Upper lobe of left lung (tissue), 6 donors: ENCODE measurements at regions not wholly inside any gene's neighbourhood (a gene's known extent, or its start where the extent isn't known, plus 50 kb on each side); places are given as distances from the start of the nearest gene placed in this dataset.

ENCODE experiments used
- ATAC-seq, 2 donors: fragments of 200-7000 bp; cut with Tn5 transposase; one replicate each; pipeline ENCODE4 v1.9.1; 2022; ENCODE audit warnings: mild to moderate bottlenecking in 2 of 2, moderate library complexity in 2 of 2; ENCODE audit not compliant: low FRiP score in 2 of 2
- DNase-seq, 2 donors: peaks; one replicate each; pipeline ENCODE4 v3.0.0-alpha.2; 2019 to 2020
- H3K27ac ChIP-seq, 4 donors: fragments of 200-600 bp; sonication (generic); one replicate each; pipeline ENCODE4 v1.5.1; 2016 to 2019
- H3K27me3 ChIP-seq, 4 donors: fragments of 200-600 bp; sonication (generic); one replicate each; pipeline ENCODE4 v1.5.1; 2017 to 2019
- H3K36me3 ChIP-seq, 4 donors: fragments of 200-600 bp; sonication (generic); one replicate each; pipeline ENCODE4 v1.5.1; 2016 to 2019
- H3K4me1 ChIP-seq, 4 donors: fragments of 200-600 bp; sonication (generic); one replicate each; pipeline ENCODE4 v1.5.1; 2018 to 2019
- H3K4me3 ChIP-seq, 4 donors: fragments of 200-600 bp; sonication (generic); one replicate each; pipeline ENCODE4 v1.5.1; 2017 to 2019; ENCODE audit warnings: mild to moderate bottlenecking in 2 of 4, moderate library complexity in 1 of 4
- H3K9me3 ChIP-seq, 4 donors: fragments of 200-600 bp; sonication (generic); one replicate each; pipeline ENCODE4 v1.5.1; 2018 to 2019
- CTCF ChIP-seq, 6 experiments: fragments of 450-650 bp in 4 of 6; fragments of 200-600 bp in 2 of 6; sonication (generic) in 2 of 6; IDR thresholded peaks; one replicate each; pipeline ENCODE4 v1.5.1; 2016 to 2019; ENCODE audit warnings: antibody characterized with exemption in 6 of 6
- EP300 ChIP-seq, 4 donors: sonication (generic); formaldehyde crosslinking; IDR thresholded peaks; one replicate each; pipeline ENCODE4 v1.5.1; 2017; ENCODE audit warnings: antibody characterized with exemption in 4 of 4, control low read depth in 2 of 4
- POLR2A ChIP-seq, 4 donors: fragments of 450-650 bp; IDR thresholded peaks; one replicate each; pipeline ENCODE4 v1.5.1; 2016 to 2017; ENCODE audit warnings: antibody characterized with exemption in 4 of 4, mild to moderate bottlenecking in 2 of 4
- POLR2AphosphoS5 ChIP-seq, 2 donors: sonication (generic); formaldehyde crosslinking; IDR thresholded peaks; one replicate each; pipeline ENCODE4 v1.5.1; 2017; ENCODE audit warnings: antibody characterized with exemption in 2 of 2
- WGBS, 2 donors: methylation state at CpG; one replicate each; pipeline ENCODE4 v1.1.5; 2017 to 2018; 5-methylcytosine and 5-hydroxymethylcytosine counted together
- donor health status: DM: no; HTN: no; CAD: no; lungs with moderate emphysema.
- donor health status: DM: no; HTN: yes; CAD: no; lungs with severe emphysema.

- H3K36me3 ChIP-seq: no peaks in the 10 kb centered on the region
- H3K27me3 ChIP-seq: no peaks in the 10 kb centered on the region
- ATAC-seq (no peak), DNase-seq (no peak)
- no peaks in the 10 kb centered on the region for H3K4me1 ChIP-seq
- H3K4me3 ChIP-seq: no peak overlapping the region
- WGBS, 2 donors: 48 to 59% methylated on average over 8 of the region's 8 CpGs
- H3K9me3 ChIP-seq: no peaks in the 10 kb centered on the region
- no peak overlapping the region for H3K27ac ChIP-seq
- no peak for TF ChIP-seq EP300 (IDR thresholded peaks at IDR 0.05)
- TF ChIP-seq POLR2AphosphoS5 (IDR thresholded peaks at IDR 0.05): no peak
- no peak for TF ChIP-seq CTCF (IDR thresholded peaks at IDR 0.05)
- TF ChIP-seq POLR2A (IDR thresholded peaks at IDR 0.05): no peak
These were observed 157.9 kb upstream of the TAS2R1 start for GRCh38 chr5:9787861-9788600.

- no peak for DNase-seq
- H3K4me1 ChIP-seq: no peaks in the 10 kb centered on the region
- H3K27me3 ChIP-seq: no peaks in the 10 kb centered on the region
- H3K36me3 ChIP-seq: no peaks in the 10 kb centered on the region
- H3K4me3 ChIP-seq: no peak overlapping the region
- no peaks in the 10 kb centered on the region for H3K9me3 ChIP-seq
- ATAC-seq: no peak
- WGBS, 2 donors: 85 to 92% methylated on average over 6 of the region's 6 CpGs
- TF ChIP-seq POLR2A (IDR thresholded peaks at IDR 0.05): no peak
- TF ChIP-seq CTCF (IDR thresholded peaks at IDR 0.05): no peak
- no peak for TF ChIP-seq POLR2AphosphoS5 (IDR thresholded peaks at IDR 0.05)
- H3K27ac ChIP-seq: no peak overlapping the region
These were observed 156.5 kb upstream of the TAS2R1 start for GRCh38 chr5:9786380-9787360.

GRCh38 chr5:9785751-9786150, 155.6 kb upstream of the TAS2R1 start:
- no peak for ATAC-seq

DNA sequence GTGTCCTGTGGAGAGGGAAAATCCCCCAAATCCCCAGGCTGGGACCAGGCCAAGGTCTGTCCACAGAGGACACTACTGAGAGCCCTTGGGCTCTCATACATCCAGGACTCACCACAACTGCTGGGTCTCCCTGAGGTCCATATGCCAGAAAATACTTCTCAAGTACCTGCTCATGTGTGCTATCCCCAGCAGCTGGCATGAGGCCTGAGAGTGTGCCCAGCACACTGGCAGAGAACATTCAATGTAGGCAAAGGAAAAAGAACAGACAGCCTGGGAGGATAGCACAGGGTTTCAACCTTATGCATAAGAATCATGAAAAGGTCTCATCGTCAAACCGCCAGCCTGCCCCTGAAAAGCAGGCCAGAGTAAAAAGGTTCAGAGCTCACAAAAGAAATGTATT, 154.1 kb upstream of the TAS2R1 start:
- WGBS, 2 donors: 90% methylated on average over 2 of the region's 2 CpGs
- ATAC-seq (no peak), DNase-seq (no peak)
- H3K4me1 ChIP-seq: no peaks in the 10 kb centered on the region
- TF ChIP-seq EP300 (IDR thresholded peaks at IDR 0.05): no peak
- TF ChIP-seq POLR2A (IDR thresholded peaks at IDR 0.05): no peak
- TF ChIP-seq CTCF (IDR thresholded peaks at IDR 0.05): no peak
- TF ChIP-seq POLR2AphosphoS5 (IDR thresholded peaks at IDR 0.05): no peak
- H3K27me3 ChIP-seq: no peaks in the 10 kb centered on the region
- no peak overlapping the region for H3K4me3 ChIP-seq
- H3K27ac ChIP-seq: no peak overlapping the region
- H3K36me3 ChIP-seq: no peaks in the 10 kb centered on the region
- H3K9me3 ChIP-seq: peaks cover 0 to 6% (median 0%) of the 10 kb centered on the region in 4 donors

More at GRCh38 chr5:9785751-9786150, 155.6 kb upstream of the TAS2R1 start:
- H3K27me3 ChIP-seq: no peaks in the 10 kb centered on the region
- WGBS, 2 donors: 58 to 73% methylated on average over 2 of the region's 2 CpGs
- peaks cover 0 to under 1% (median 0%) of the 10 kb centered on the region in 4 donors for H3K9me3 ChIP-seq
- no peaks in the 10 kb centered on the region for H3K36me3 ChIP-seq
- DNase-seq: no peak
- no peak overlapping the region for H3K27ac ChIP-seq
- H3K4me1 ChIP-seq: no peaks in the 10 kb centered on the region
- TF ChIP-seq POLR2A (IDR thresholded peaks at IDR 0.05): no peak
- no peak for TF ChIP-seq EP300 (IDR thresholded peaks at IDR 0.05)
- no peak for TF ChIP-seq CTCF (IDR thresholded peaks at IDR 0.05)
- TF ChIP-seq POLR2AphosphoS5 (IDR thresholded peaks at IDR 0.05): no peak
- H3K4me3 ChIP-seq: no peak overlapping the region
